HepG2 (cell line): ENCODE measurements at regions not wholly inside any gene's neighbourhood (a gene's known extent, or its start where the extent isn't known, plus 50 kb on each side); places are given as distances from the start of the nearest gene placed in this dataset.

Source experiments
- ATAC-seq: fragments of 200-7000 bp; cut with Tn5 transposase; 3 replicates; pipeline ENCODE4 v1.9.1; 2020; ENCODE audit warnings: mild to moderate bottlenecking, moderate library complexity
- BruUV-seq: library from RNA; stranded (reverse); fragments of 400-500 nt; replicated peaks from 2 replicates; lab custom pipeline; 2021; lab: Mats Ljungman, UMichigan
- CTCF ChIA-PET: fragments of 300-600 bp; formaldehyde crosslinking; extraction: SDS; loops from one replicate; lab custom pipeline; 2021; ENCODE audit warnings: low total read pairs, inconsistent platforms, low intra/inter-chr PET ratio; lab: Yijun Ruan, JAX
- POLR2A ChIA-PET: fragments of 350-600 bp; sonication (Branson Sonifier 250); formaldehyde crosslinking; loops from one replicate; lab custom pipeline; 2020; ENCODE audit warnings: antibody characterized with exemption, inconsistent platforms; lab: Yijun Ruan, JAX
- DNase-seq: peaks from one replicate; pipeline ENCODE4 v3.0.0-alpha.2; 2015; ENCODE audit warnings: low spot score
- FAIRE-seq: peaks from 3 replicates; lab custom pipeline; 2011; peaks lifted over from hg19 to GRCh38; lab: Jason Lieb, UNC
- H2AFZ ChIP-seq: one replicate; pipeline ENCODE4 v1.6.1; 2011; ENCODE audit warnings: low read length, inconsistent platforms
- H3K27ac ChIP-seq: fragments of 300-600 bp; 3 replicates; pipeline ENCODE4 v1.8.0; 2011; ENCODE audit warnings: mixed run types, mild to moderate bottlenecking, mixed read lengths, low read length, inconsistent platforms; ENCODE audit not compliant: insufficient read depth; ENCODE audit errors: extremely low read length
- H3K27me3 ChIP-seq, 2 experiments: fragments of 200-600 bp in 1 of 2; 2 replicates in 1 of 2; 3 replicates in 1 of 2; pipeline versions ENCODE4 v1.6.0 to v1.8.0; 2011; ENCODE audit warnings: low read length in 2 of 2, mild to moderate bottlenecking in 2 of 2, moderate library complexity in 2 of 2, inconsistent platforms in 1 of 2; ENCODE audit not compliant: insufficient read depth in 2 of 2, control insufficient read depth in 1 of 2
- H3K36me3 ChIP-seq, 2 experiments: fragments of 200-600 bp in 1 of 2; replicated peaks in 1 of 2; 2 replicates in 1 of 2; 3 replicates in 1 of 2; pipeline versions ENCODE4 v1.5.1 to v1.8.0; 2011; ENCODE audit warnings: low read length in 2 of 2, inconsistent platforms in 1 of 2; ENCODE audit not compliant: insufficient read depth in 2 of 2, control insufficient read depth in 1 of 2
- H3K4me1 ChIP-seq: 2 replicates; pipeline ENCODE4 v1.5.1; 2012; ENCODE audit warnings: low read length, inconsistent platforms; ENCODE audit not compliant: insufficient read depth
- H3K4me2 ChIP-seq: 2 replicates; pipeline ENCODE4 v1.6.0; 2011; ENCODE audit warnings: low read depth, low read length, inconsistent platforms
- H3K4me3 ChIP-seq, 3 experiments: fragments of 200-600 bp in 1 of 3; sonication (generic), shearing (Covaris generic) in 1 of 3; replicated peaks in 1 of 3; 2 replicates each; pipeline ENCODE4 v1.5.1; 2011 to 2016; ENCODE audit warnings: low read length in 3 of 3, inconsistent platforms in 2 of 3, low read depth in 2 of 3, mild to moderate bottlenecking in 2 of 3, control low read depth in 1 of 3, mixed read lengths in 1 of 3; ENCODE audit not compliant: insufficient read depth in 1 of 3
- H3K79me2 ChIP-seq: one replicate; pipeline ENCODE4 v1.6.1; 2011; ENCODE audit warnings: low read length, inconsistent platforms; ENCODE audit not compliant: insufficient read depth
- H3K9ac ChIP-seq: 2 replicates; pipeline ENCODE4 v1.6.0; 2011; ENCODE audit warnings: mild to moderate bottlenecking, low read depth, low read length, inconsistent platforms; ENCODE audit not compliant: insufficient read depth
- H3K9me3 ChIP-seq: 2 replicates; pipeline ENCODE4 v1.5.1; 2012; ENCODE audit warnings: mild to moderate bottlenecking, low read length
- H4K20me1 ChIP-seq: 2 replicates; pipeline ENCODE4 v1.6.0; 2011; ENCODE audit warnings: inconsistent platforms, mild to moderate bottlenecking, low read length, moderate library complexity; ENCODE audit not compliant: insufficient read depth
- ELF3 ChIP-seq: IDR thresholded peaks from 2 replicates; pipeline ENCODE4 v1.6.1; 2016; ENCODE audit warnings: missing genetic modification reagents, missing compliant biosample characterization
- GZF1 ChIP-seq: sonication (generic); formaldehyde crosslinking; IDR thresholded peaks from 2 replicates; pipeline ENCODE4 v1.5.1; 2020; ENCODE audit warnings: mild to moderate bottlenecking, missing genetic modification reagents
- MXI1 ChIP-seq: IDR thresholded peaks from 3 replicates; pipeline ENCODE4 v1.6.1; 2012; ENCODE audit warnings: low read depth, low read length, inconsistent platforms, borderline replicate concordance
- PHB2 ChIP-seq: fragments of 450-650 bp; IDR thresholded peaks from 2 replicates; pipeline ENCODE4 v1.6.1; 2018; ENCODE audit not compliant: partially characterized antibody
- SOX5 ChIP-seq: IDR thresholded peaks from 2 replicates; pipeline ENCODE4 v1.6.1; 2016; ENCODE audit warnings: borderline replicate concordance
- ZFAT ChIP-seq: sonication (generic); formaldehyde crosslinking; conservative IDR thresholded peaks from 2 replicates; pipeline ENCODE4 v1.8.1; 2023; ENCODE audit warnings: missing genetic modification reagents, inconsistent platforms
- ZNF543 ChIP-seq: sonication (generic); formaldehyde crosslinking; IDR thresholded peaks from 2 replicates; pipeline ENCODE4 v1.4.0; 2020; ENCODE audit warnings: mild to moderate bottlenecking, missing genetic modification reagents
- WGBS: methylation state at CpG from one replicate; pipeline ENCODE4 v1.1.6; 2017; ENCODE audit warnings: low lambda C conversion rate; 5-methylcytosine and 5-hydroxymethylcytosine counted together
- in situ Hi-C: cut with HindIII; loops from 2 replicates; pipeline ENCODE4 v1.10.0; 2017; ENCODE audit warnings: low pct_unique_long_range_greater_than_20kb; ENCODE audit not compliant: extremely low pct_ligation_motif_present
- intact Hi-C: fragments of 100-400 bp; cut with micrococcal nuclease; formaldehyde crosslinking; loops from one replicate; pipeline ENCODE4 v1.10.0; 2022; ENCODE audit not compliant: unreplicated experiment

DNA sequence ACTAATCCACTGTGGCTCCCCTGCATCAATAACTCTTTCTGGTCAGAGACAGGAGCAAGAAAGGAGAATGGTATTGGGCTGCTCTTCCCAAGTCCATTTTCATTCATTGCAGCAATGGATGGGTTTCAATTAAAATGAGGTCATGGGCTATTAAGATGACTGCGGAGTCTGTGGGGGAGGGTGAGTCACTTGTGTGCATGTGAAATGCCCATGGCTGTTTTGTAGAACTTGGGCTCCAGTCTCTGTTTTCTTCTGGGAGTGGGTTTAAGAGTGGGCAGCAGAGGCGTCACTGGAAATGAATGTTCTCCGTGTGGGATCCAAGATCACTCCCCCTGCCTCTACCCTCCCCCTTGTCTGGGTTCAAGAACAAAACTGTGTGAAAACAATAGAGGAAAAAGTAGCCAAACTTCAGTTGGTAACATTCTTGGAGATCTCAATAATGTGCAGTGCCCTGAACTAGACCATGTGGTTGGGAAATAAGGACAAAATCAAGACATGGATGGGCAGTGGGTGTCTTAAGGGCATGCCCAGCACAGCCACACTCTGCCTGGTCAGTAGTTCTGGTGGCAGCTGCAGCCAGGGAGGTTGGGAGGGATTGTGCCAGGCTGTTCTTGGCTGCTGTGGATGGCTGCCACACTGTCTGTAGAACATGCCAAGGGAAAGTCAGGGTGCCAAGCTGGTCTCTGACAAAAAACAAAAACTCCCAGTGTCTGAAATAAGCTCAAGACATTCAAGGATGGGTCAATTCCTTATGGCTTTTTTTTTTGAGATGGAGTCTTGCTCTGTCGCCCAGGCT is 68.2 kb upstream of the CXCR4 start:
- ATAC-seq, result no peak
- no TSS peak for BruUV-seq
- in situ Hi-C loops, result no loop called here

DNA sequence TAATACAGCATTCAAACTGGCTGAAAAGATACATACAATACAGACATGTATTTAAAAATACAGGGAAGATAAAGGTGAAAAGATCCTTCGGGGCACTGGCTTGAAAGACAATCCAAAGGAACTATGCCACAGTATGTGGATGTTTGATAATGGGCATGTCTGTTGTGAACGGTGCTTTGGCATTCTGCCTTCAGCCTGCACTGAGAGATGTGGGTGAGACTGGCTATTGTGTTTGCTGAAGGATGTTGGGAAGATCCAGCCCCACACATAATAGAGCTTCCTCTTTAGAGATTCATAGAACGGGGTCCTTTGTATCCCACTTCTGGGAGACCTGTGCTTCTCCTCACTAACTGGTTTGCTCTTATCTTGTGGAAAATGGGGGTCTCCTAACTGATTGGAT is 65.1 kb upstream of the CXCR4 start:
- FAIRE-seq (no peak), ATAC-seq (no peak), DNase-seq (no peak)
- TF ChIP-seq ZFAT (CRISPR knock-in tag), result no peak
- TF ChIP-seq GZF1 (CRISPR knock-in tag), result no peak
- no peak for TF ChIP-seq PHB2
- TF ChIP-seq ZNF543, result no peak
- no peak for TF ChIP-seq MXI1
- no peaks in the 10 kb centered on the region for H3K9me3 ChIP-seq
- H3K4me2 ChIP-seq, result no peak overlapping the region
- no peak overlapping the region for H3K27ac ChIP-seq
- no TSS peak for BruUV-seq
- H2AFZ ChIP-seq, result no peak overlapping the region
- no peaks in the 10 kb centered on the region for H3K79me2 ChIP-seq
- WGBS, result 7% methylated on average over 3 of the region's 3 CpGs
- CTCF ChIA-PET, result no interaction called here
- intact Hi-C loops (no loop called here), in situ Hi-C loops (no loop called here)
- H3K4me3 ChIP-seq, result no peak overlapping the region
- no peak overlapping the region for H3K9ac ChIP-seq
- no peaks in the 10 kb centered on the region for H4K20me1 ChIP-seq
- H3K27me3 ChIP-seq, result 0 out of 5 replicates have a peak, but pooled peaks cover 0 to 4% of the 10 kb centered on the region in 2 experiments
- H3K36me3 ChIP-seq, result no peaks in the 10 kb centered on the region
- peaks cover 8% of the 10 kb centered on the region for H3K4me1 ChIP-seq
- POLR2A ChIA-PET, result no interaction called here

More for the DNA sequence above, 68.2 kb upstream of the CXCR4 start:
- DNase-seq (no peak), FAIRE-seq (no peak)
- H3K79me2 ChIP-seq, result no peaks in the 10 kb centered on the region
- H3K9ac ChIP-seq, result no peak overlapping the region
- ChIA-PET POLR2A (no interaction called here), CTCF (no interaction called here)
- no peak overlapping the region for H3K27ac ChIP-seq
- H2AFZ ChIP-seq, result no peak overlapping the region
- no peaks in the 10 kb centered on the region for H3K36me3 ChIP-seq
- WGBS, result 28% methylated on average over 4 of the region's 4 CpGs
- TF ChIP-seq SOX5 (CRISPR knock-in tag) (no peak), ELF3 (CRISPR knock-in tag) (no peak)
- H3K4me1 ChIP-seq, result no peaks in the 10 kb centered on the region
- no peaks in the 10 kb centered on the region for H4K20me1 ChIP-seq
- no peak overlapping the region for H3K4me3 ChIP-seq
- intact Hi-C loops, result no loop called here
- no peaks in the 10 kb centered on the region for H3K9me3 ChIP-seq
- H3K4me2 ChIP-seq, result no peak overlapping the region
- no peaks in the 10 kb centered on the region for H3K27me3 ChIP-seq
